HG03060 (cell line): ENCODE measurements at regions not wholly inside any gene's neighbourhood (a gene's known extent, or its start where the extent isn't known, plus 50 kb on each side); places are given as distances from the start of the nearest gene placed in this dataset.

ENCODE experiments used
- ATAC-seq: cut with Tn5 transposase; IDR thresholded peaks from one replicate; pipeline ENCODE4 v1.9.1; 2021; ENCODE audit warnings: low read depth, moderate number of reproducible peaks; ENCODE audit not compliant: unreplicated experiment

DNA sequence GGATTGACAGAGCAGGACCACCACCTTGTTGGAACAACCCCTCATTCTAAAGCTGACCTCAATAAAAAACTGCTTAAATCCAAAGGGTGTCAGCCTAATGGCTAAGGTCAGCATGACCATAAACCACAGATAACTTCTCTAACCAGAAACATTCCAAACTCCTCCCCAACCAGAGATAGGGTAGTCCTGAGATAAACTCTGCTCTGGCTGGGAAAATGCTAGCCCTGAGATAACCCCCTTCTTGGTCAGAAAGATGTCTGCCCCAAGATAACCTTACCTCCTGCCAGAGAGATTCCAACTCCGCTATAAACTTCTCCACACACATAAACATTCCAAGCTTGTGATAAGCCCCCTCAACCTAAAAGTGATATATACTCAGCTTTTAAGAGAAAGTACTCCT lies 364.8 kb upstream of the RBMY1B start:
- no peak for ATAC-seq

DNA sequence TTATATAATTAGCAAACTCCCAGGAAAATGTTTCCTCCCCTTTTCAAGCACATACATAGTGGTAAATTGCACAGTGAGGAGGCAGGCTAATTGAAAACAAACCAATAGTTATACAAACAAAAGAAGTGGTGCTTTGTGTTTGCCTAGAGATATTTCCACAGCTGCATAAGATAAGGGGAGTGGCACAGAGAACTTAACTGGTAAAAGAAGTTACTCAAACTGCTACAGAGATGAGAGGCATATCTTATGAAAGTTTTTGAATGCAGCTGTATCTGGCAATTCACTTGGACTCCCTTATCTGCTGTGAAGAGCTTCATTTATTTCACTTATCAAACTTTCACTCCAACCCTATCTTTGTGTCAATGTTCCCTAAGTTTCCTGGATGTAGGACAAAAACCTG lies 361.2 kb upstream of the RBMY1B start:
- ATAC-seq: no peak

DNA sequence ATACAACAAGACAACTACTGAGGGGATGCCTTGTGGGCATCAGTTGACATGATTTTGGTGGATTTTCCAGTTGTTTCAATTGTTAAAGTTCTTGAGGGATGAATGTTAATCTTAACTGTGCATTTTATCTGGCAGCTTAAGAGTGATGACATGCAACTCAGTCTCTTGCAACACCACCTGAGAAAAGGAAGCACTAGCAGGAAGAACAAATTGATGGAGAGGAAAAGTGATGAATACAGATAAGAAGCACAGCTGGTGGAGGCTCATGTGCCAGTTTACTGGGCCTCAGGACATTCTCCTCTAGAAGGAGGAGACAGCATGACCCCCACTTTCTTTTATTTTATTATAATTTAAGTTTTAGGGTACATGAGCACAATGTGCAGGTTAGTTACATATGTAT lies 341.3 kb upstream of the RBMY1B start:
- ATAC-seq: no peak

DNA sequence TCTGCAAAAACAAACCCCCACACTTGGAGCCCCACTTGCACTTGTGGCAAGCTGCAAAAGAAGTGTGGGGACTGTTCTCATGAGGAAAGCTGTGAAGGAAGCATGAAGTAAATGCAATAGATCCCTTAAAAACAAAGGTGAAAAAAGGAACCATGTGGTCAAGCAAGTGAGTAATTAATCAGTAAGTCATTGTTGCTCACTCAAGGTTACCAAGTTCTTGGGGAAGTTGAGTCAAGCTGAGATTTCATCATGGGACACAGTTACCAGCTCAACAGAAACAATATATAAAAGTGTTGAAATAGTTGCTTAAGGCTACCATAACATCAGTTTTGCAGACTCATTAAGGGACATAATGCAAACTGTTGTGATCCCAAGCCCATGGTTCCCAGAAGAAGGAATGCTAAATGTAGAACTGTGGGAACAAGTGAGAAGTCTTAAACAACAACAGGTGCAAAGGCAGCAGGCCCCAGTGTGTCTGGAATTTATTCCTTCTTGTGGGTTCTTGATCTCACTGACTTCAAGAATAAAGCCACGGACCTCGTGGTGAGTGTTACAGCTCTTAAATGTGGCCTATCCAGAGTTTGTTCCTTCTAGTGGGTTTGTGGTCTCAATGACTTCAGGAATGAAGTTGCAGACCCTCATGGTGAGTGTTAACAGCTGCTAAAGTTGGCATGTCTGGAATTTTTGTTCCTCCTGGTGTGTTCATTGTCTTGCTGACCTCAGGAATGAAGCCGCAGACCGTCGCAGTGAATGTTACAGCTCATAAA lies 336.3 kb upstream of the RBMY1B start:
- ATAC-seq: no peak

DNA sequence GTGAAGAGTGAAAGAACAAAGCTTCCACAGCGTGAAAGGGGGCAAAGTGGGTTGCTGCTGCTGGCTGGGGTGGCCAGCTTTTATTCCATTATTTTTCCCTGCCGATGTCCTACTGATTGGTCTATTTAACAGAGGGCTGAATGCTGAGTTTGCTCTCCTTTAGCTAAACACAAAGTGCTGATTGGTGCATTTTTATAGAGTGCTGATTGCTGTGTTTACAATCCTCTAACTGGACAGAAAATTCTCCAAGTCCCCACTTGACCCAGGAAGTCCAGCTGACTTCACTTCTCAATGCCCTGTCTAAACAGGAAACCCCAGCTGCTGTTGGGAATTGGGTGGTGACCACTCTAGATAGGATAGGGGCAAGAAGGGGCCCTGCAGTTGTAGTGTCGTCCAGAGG lies 335.6 kb upstream of the RBMY1B start:
- ATAC-seq: no peak

DNA sequence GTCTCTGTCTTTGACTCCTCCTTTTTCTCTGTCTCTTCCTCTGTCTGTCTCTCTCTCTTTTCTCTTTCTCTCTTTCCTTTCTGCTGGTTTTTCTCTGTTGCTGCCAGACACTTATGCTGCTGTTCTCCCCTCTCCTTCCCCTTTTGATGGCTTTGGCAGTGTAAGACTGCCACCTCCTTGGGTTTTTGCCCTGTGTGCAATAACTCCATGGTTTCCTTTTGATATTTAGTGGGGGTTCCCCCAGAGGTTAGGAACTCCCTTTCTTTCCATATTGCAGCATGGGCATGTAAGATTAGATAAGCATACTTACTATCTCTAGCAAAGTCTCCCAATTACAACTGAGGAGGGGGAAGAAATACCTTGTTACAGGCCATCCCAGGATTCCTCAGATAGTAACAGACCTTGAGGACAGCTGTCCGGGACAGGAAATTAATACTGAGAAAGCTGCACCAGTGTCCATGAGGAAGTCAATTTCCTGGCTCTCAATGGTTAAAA lies 333.8 kb upstream of the RBMY1B start:
- ATAC-seq: no peak

DNA sequence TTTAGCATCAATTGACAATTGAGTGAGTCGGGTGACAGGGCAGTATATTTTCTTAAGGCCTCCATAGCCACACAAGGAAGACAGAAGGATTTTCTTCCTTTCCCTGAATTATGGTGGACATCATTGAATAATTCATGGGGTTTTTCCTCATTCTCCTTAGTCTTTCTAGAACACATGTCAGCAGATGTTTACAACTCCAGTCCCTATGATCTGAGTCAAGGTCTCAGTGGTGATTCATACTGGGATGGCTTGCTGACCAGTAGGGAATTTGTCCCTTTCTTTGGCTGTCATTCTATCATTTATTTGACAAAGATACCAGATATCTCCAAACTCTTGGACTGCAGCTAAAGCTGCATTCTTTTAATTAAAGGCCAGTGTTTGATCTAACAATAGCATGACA lies 332.9 kb upstream of the RBMY1B start:
- no peak for ATAC-seq

DNA sequence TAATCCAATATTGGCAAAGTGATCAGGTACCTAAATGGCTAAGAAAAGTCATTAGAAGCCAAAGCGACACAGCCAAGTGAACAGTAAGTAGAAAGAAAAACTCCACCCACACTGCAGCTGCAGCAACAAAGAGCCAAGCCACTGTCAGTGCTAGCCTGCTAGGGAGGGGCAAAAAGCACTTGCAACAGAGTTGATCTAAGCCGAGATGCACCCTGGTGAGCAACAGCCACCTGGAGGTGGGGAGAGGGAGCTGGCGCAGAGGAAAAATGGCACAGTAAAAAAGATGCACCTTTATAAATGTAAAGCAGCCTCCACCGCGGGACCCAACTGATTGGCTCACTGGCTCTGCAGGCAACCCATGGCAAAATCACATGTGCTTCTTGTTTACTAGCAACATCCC lies 330.2 kb upstream of the RBMY1B start:
- ATAC-seq: no peak

DNA sequence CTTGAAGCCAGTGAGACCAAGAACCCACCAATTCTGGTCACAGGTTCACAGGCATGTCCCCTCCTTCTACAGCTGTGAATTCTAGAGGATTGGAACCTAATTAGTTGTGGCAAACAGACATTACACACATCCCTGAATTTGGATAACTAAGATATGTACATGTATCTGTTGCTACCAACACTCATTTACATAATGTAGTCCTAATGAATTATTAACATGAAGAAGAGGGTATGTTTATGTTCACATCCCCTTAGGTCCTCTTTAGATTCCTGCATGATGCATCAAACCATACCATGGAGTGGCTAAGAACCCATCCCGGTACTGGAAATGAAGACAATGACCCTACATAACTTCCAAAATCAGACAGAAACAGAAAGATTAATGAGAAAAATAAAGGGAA lies 326.9 kb upstream of the RBMY1B start:
- no peak for ATAC-seq

DNA sequence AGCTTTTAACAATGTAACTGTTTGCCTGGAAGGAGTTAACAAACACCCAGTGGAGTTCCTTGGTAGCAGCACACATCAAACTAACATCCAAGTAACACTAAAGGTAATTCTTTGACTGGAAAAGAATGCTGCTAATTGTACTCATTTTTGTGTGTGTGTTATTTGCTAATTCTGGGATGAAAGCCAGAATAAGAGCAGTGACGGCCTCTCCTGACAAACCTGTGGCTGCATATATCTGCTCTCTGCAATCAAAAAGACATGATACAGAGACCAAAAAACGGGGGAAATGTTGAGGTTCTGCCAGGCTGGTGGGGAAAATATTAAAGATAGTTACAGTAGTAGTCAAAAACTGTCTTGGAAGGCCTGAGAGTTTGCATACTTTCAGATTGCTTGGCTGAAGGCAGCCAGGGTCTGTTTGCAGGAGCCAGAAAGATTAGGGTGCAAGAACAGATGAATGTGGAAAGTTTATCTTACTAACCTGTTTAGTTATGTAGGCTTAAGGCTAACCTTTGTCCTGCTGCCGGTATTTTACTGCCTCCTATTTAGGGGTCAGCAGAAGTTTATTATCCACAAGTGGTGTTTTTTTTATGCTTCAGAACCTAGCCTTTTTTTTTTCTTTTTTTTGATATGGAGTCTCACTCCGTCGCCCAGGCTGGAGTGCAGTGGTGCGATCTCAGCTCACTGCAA lies 325.6 kb upstream of the RBMY1B start:
- no peak for ATAC-seq

DNA sequence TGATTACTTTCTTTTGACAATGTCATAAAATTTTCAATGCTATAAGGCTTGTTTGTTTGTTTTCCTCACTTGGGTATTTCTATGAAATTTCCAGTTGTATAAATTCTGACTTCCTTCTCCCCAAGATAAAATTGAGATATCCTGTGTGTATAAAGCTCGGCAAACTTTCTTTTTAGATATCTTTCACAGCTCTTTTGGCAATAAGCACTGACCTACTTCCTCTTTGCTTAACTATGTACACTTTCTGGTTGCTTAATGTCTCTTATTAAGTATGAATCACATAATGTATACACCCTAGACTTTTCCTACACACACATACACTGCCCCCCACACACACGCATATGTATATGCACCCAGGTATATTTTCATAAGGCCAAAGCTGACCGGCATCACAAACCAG lies 318.4 kb upstream of the RBMY1B start:
- no peak for ATAC-seq

DNA sequence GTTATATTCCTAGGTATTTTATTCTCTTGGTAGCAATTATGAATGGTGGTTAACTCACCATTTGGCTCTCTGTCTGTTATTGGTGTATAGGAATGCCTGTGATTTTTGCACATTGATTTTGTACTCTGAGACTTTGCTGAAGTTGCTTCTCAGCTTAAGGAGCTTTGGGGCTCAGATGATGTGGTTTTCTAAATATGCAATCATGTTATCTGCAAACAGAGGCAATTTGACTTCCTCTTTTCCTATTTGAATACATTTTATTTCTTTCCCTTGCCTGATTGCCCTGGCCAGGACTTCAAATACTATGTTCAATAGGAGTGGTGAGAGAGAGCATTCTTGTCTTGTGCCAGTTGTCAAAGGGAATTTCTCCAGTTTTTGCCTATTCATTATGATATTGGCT lies 310.9 kb upstream of the RBMY1B start:
- ATAC-seq: no peak

DNA sequence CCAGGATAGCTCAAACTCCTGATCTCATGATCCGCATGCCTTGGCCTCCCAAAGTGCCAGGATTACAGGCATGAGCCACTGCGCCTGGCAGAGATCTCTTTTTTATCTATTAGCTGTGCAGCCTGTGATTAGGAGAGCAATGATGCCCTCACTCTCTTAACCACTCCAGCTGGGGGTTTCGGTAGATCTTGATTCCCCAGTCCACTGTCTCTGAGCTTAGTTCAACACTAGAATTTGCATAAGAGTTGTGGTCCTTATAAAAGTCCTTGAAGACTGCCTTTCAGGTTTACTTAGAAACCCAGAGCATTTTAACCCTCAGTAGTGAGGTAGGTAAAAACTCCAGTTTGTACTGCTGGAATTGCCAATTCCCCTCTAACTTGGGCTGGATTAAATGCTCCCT lies 283.3 kb upstream of the RBMY1B start:
- ATAC-seq: peak; percentile 49

DNA sequence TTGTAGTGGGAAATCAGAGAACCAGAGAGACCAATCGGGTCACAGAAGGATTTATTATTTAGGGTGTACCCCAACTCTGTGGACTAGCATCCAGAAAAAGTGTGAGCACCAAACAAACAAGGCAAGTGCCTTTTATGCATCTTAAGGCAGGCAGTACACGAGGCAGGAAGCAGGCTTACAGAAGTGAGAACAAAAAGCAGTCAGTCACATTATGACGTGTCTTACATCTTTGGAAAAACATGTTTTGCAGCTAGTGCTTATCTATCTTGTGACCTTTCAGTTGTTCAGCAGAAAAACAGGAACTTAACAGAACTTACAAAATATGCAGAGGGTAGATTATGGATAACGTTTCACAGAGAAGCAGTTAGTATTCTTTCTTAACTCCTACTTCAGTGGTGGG lies 270.9 kb upstream of the RBMY1B start:
- ATAC-seq: peak; percentile 96

DNA sequence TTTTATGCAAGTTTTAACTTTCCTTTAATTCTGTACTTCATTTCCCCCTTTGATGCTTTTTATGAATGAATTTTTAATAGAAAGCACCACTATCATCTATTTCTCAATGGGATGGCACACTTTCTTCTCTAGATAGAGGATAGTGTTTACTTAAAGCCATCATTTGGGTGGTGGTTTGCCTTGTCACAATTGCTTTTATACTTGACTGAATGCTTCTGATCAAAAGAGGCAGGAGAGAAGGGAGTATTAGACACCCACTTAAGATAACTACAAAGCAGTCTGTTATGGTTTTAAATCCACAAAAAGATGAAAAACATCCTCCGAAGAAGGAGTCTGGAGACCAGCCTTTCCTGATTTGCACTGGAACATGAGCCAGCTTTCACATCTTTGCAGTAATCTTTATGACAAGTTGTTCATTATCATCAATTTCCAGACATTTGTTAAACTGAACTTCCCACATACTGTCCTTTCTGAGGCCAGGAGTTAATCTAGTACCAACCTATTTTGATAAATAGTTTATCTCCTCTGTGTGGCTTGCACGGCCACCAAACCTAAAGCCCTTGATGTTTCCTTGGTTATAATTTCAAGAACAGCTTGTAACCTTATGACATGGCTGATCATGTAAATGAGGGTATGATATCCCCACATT lies 270.4 kb upstream of the RBMY1B start:
- ATAC-seq: no peak

DNA sequence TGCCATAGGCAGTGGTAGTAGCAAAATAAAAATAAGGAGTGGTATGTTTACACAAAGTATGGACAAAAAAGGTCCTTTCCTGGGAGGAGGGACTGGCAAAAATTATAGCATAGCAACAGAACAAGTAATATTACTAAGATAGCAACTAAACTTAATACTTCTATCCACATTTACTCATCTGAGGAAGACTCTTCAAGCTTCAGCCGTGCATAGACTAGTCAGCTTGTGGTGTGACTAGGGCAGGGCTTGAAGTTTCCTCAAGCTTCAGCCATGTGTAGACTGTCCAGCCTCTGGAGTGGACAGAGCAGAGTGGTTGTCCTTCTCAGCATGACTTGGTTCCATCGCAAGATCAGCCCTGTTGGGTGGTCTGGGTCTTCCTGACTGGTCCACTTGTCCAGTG lies 268.3 kb upstream of the RBMY1B start:
- no peak for ATAC-seq

DNA sequence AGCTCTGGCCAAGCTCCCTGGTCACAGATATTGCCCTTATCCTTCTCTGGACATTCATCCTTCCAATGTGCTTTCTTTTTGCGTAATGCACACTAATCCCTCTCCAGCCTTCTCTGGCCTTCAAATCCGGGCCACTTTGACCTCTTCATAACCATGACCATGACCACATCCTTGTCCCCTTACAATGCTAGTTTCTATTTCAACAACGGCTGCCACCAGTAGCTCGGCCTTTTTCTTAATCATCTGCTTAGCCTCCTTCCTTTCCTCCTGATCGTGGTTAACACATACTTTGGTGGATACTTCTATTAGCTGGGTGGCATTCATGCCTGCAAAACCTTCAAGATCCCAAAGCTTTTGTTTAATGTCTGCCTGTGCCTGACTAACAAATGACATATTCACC lies 264.4 kb upstream of the RBMY1B start:
- ATAC-seq: no peak

DNA sequence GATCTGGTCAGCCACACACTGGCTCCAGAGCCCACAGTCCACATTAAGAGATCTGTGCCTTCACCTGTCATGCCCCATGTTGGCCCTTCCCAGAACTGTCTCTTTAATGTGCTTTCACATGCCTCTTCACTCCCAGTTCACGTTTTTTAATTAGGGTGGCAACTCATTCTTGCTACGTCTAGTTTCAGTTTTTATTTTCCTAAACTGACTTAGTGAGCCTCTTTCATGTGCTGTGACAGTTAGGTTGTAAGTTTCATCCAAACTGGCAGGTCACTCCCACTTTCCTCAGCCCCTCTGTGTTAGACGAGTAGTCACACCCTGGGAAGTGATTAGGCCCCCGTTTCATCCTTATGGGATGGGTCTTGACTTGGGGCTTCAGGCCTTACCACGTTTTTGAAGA lies 262.5 kb upstream of the RBMY1B start:
- no peak for ATAC-seq

DNA sequence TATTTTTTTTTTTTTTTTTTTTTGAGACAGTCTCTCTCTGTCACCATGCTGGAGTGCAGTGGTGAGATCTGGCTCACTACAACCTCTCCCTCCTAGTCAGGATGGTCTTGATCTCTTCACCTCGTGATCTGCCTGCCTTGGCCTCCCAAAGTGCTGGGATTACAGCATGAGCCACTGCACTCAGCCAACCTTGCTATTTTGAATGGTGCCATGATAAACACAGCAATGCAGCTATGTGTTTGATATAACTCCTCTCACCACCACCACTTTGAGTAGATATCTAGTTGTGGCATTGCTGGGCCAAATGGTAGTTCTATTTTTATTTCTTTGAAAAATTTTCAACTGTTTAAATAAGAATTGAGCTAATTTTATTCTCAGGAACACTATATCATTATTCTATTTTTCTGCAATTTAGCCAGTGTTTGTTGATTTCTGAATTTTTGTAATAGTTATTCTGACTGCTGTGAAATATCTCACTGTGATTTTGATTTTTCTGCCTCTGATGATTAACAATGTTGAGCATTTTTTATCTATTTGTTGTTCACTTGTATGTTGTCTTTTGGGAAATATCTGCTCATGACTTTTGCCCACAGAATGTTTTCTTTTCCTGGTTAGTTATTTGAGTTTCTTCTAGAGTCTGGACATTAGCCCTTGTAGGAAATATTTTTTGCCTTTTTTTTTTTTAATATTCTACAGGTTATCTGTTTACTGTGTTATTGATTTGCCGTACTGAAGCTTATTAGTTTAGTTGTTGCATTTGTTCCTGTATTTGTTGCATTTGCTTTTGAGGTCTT lies 257.5 kb upstream of the RBMY1B start:
- no peak for ATAC-seq

DNA sequence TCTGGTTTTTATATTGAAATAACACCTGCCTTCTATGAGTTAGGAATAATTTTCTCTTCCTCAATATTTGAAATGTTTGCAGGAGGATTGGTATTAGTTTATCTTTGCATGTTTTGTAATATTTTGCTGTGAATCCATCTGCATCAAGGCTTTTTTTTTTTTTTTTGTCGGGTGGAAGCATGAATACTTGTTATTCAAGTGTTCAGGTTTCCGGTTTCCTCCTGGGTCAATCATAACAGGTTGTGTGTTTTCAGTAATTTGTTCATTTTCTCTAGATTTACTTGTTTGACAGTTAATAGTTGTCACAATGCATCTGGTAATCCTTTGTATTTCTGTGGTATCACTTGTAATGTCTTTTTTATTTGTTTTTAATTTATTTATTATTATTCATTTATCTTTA lies 256.7 kb upstream of the RBMY1B start:
- ATAC-seq: no peak

DNA sequence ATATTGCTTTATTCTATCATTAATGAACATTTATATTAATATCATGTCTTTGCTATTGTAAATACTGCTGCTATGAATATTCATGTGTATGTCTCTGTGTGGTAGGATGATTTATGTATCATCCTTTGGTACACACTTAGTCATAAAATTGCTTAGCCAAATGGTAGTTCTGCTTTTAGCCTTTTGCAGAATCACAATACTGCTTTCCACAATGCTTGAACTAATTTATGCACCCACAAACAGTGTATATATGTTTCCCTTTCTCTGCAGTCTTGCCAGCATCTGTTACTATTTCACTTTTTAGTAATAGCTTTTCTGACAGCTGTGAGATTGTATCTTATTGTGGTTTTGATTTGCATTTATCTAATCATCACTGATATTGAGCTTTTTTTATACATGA lies 254.3 kb upstream of the RBMY1B start:
- ATAC-seq: peak; percentile 80
